IMR-90 (cell line): ENCODE measurements at regions not wholly inside any gene's neighbourhood (a gene's known extent, or its start where the extent isn't known, plus 50 kb on each side); places are given as distances from the start of the nearest gene placed in this dataset.

ENCODE experiments used
- BHLHE40 ChIP-seq: fragments of 150-350 bp; IDR thresholded peaks from 2 replicates; pipeline ENCODE4 v1.6.1; 2016; ENCODE audit warnings: mild to moderate bottlenecking, low read depth, low read length
- CEBPB ChIP-seq: IDR thresholded peaks from 2 replicates; pipeline ENCODE4 v1.6.1; 2012; ENCODE audit warnings: low read depth, low read length, improper control_type of control experiment
- CTCF ChIP-seq: conservative IDR thresholded peaks from 2 replicates; pipeline ENCODE4 v1.5.1; 2012; ENCODE audit warnings: mild to moderate bottlenecking, low read depth, low read length, improper control_type of control experiment
- ELK1 ChIP-seq: fragments of 150-350 bp; IDR thresholded peaks from 2 replicates; pipeline ENCODE4 v1.6.1; 2016; ENCODE audit warnings: low read depth, mild to moderate bottlenecking, low read length, moderate library complexity, borderline replicate concordance
- MAFK ChIP-seq: IDR thresholded peaks from 2 replicates; pipeline ENCODE4 v1.6.1; 2012; ENCODE audit warnings: low read depth, low read length, improper control_type of control experiment
- POLR2A ChIP-seq: IDR thresholded peaks from 2 replicates; pipeline ENCODE4 v1.6.1; 2012; ENCODE audit warnings: mild to moderate bottlenecking, low read depth, low read length
- RAD21 ChIP-seq: IDR thresholded peaks from 2 replicates; pipeline ENCODE4 v1.6.1; 2012; ENCODE audit warnings: low read length, improper control_type of control experiment
- RFX5 ChIP-seq: IDR thresholded peaks from 2 replicates; pipeline ENCODE4 v1.8.0; 2012; ENCODE audit warnings: low read depth, mild to moderate bottlenecking, low read length, moderate library complexity
- USF2 ChIP-seq: fragments of 150-350 bp; IDR thresholded peaks from 2 replicates; pipeline ENCODE4 v1.6.1; 2017; ENCODE audit warnings: mild to moderate bottlenecking, antibody characterized with exemption, low read length, low read depth

GRCh38 chr3:94778814-94779494 lies 716.1 kb downstream of the NSUN3 start:
- TF ChIP-seq CTCF, result no peak
- no peak for TF ChIP-seq POLR2A
- no peak for TF ChIP-seq RAD21
- TF ChIP-seq USF2, result no peak
- no peak for TF ChIP-seq RFX5
- TF ChIP-seq BHLHE40, result no peak
- TF ChIP-seq MAFK, result no peak
- no peak for TF ChIP-seq ELK1
- TF ChIP-seq CEBPB, result no peak
